Skeletal muscle satellite cell (primary cell): ENCODE measurements at regions not wholly inside any gene's neighbourhood (a gene's known extent, or its start where the extent isn't known, plus 50 kb on each side); places are given as distances from the start of the nearest gene placed in this dataset. TPM values are rescaled to one million over a fixed set of nuclear protein-coding genes. Genes with fewer than 3 reads are reported as not detected.
"Not testable (repeated sequence)": the region's sequence is repeated elsewhere in the genome, so short reads cannot be mapped to it uniquely, and the experiment has no call there.

Source experiments
- H3K27me3 ChIP-seq: 2 replicates; pipeline ENCODE4 v1.7.0; 2013; ENCODE audit warnings: low read length; ENCODE audit not compliant: control insufficient read depth, insufficient read depth
- H3K36me3 ChIP-seq: 2 replicates; pipeline ENCODE4 v1.7.0; 2013; ENCODE audit warnings: mild to moderate bottlenecking, control low read depth, low read length; ENCODE audit not compliant: insufficient read depth
- H3K4me1 ChIP-seq: 2 replicates; pipeline ENCODE4 v1.7.0; 2013; ENCODE audit warnings: low read length; ENCODE audit not compliant: control insufficient read depth, insufficient read depth
- H3K4me2 ChIP-seq: 2 replicates; pipeline ENCODE4 v1.7.0; 2013; ENCODE audit warnings: mild to moderate bottlenecking, low read length
- H3K4me3 ChIP-seq: 2 replicates; pipeline ENCODE4 v1.7.0; 2013; ENCODE audit warnings: low read length
- H3K9ac ChIP-seq: 2 replicates; pipeline ENCODE4 v1.7.0; 2013; ENCODE audit warnings: mild to moderate bottlenecking, low read depth, low read length, moderate library complexity
- H3K9me3 ChIP-seq: replicated peaks from 2 replicates; pipeline ENCODE4 v1.7.0; 2013; ENCODE audit warnings: mild to moderate bottlenecking, control low read depth, low read length
- small RNA-seq: library from RNA; depleted of rRNA; stranded (forward); fragments of <200 nt; gene quantifications from one replicate; pipeline ENCODE3, GENCODE V24; 2012

GRCh38 chr6:106724848-106725247, 95.5 kb downstream of the QRSL1 start:
- H3K27me3 ChIP-seq: no peaks in the 10 kb centered on the region
- no peak overlapping the region for H3K4me2 ChIP-seq
- no peak overlapping the region for H3K4me3 ChIP-seq
- no peak overlapping the region for H3K9ac ChIP-seq
- no peaks in the 10 kb centered on the region for H3K4me1 ChIP-seq
- H3K36me3 ChIP-seq: no peaks in the 10 kb centered on the region
- H3K9me3 ChIP-seq: no peaks in the 10 kb centered on the region

GRCh38 chr6:106724337-106724736, 95.0 kb downstream of the QRSL1 start:
- H3K36me3 ChIP-seq: no peaks in the 10 kb centered on the region
- no peaks in the 10 kb centered on the region for H3K27me3 ChIP-seq
- H3K9ac ChIP-seq: no peak overlapping the region
- no peaks in the 10 kb centered on the region for H3K4me1 ChIP-seq
- H3K9me3 ChIP-seq: no peaks in the 10 kb centered on the region
- H3K4me2 ChIP-seq: no peak overlapping the region
- no peak overlapping the region for H3K4me3 ChIP-seq

- not testable (repeated sequence) for H3K9ac ChIP-seq, H3K4me1 ChIP-seq, H3K4me3 ChIP-seq, H3K4me2 ChIP-seq, H3K36me3 ChIP-seq, H3K27me3 ChIP-seq, H3K9me3 ChIP-seq
Measured at GRCh38 chr6:106723419-106723818, 94.0 kb downstream of the QRSL1 start.

- not testable (repeated sequence) for H3K9me3 ChIP-seq, H3K4me3 ChIP-seq, H3K36me3 ChIP-seq, H3K27me3 ChIP-seq, H3K4me1 ChIP-seq, H3K9ac ChIP-seq, H3K4me2 ChIP-seq
Measured at GRCh38 chr6:106721189-106721588, 91.8 kb downstream of the QRSL1 start.

Small RNAs in the stretch of these regions (small RNA-seq; reads per million reads assigned to genes)
- not detected for gene MIR587
- gene RNU6-117P: not detected
